Endothelial cell of umbilical vein (primary cell): ENCODE measurements at regions not wholly inside any gene's neighbourhood (a gene's known extent, or its start where the extent isn't known, plus 50 kb on each side); places are given as distances from the start of the nearest gene placed in this dataset.

ENCODE experiments used
- CTCF ChIP-seq, 2 donors: IDR thresholded peaks; 1 replicate in 1 of 2; 2 replicates in 1 of 2; pipeline ENCODE4 v1.5.1; 2011; ENCODE audit warnings: low read length in 2 of 2, mild to moderate bottlenecking in 2 of 2, moderate library complexity in 2 of 2, control low read depth in 1 of 2, inconsistent platforms in 1 of 2, low read depth in 1 of 2; ENCODE audit not compliant: insufficient read depth in 1 of 2; ENCODE audit errors: extremely low read depth in 1 of 2
- EZH2 ChIP-seq: IDR thresholded peaks from 2 replicates; pipeline ENCODE4 v1.6.1; 2012; ENCODE audit warnings: borderline replicate concordance, low read depth, mild to moderate bottlenecking, moderate library complexity, low read length, inconsistent platforms; ENCODE audit not compliant: severe bottlenecking
- JUN ChIP-seq: IDR thresholded peaks from 2 replicates; pipeline ENCODE4 v1.6.1; 2011; ENCODE audit warnings: borderline replicate concordance, low read depth; ENCODE audit not compliant: insufficient read length, insufficient read depth
- POLR2AphosphoS5 ChIP-seq: IDR thresholded peaks from 2 replicates; pipeline ENCODE4 v1.6.1; 2012; ENCODE audit warnings: low read depth, mild to moderate bottlenecking, control low read depth, low read length, moderate library complexity; ENCODE audit not compliant: insufficient read depth

- TF ChIP-seq CTCF (IDR thresholded peaks at IDR 0.05; ENCODE audit: extremely low read depth in 1 of 2, insufficient read depth in 1 of 2, low read depth in 1 of 2, low read length in 2 of 2) (no peak), POLR2AphosphoS5 (no peak), JUN (no peak), EZH2 (no peak)
Observed at GRCh38 chr2:16066261-16067036, 126.1 kb downstream of the MYCN start.
